ENCODE measurements at regions not wholly inside any gene's neighbourhood (a gene's known extent, or its start where the extent isn't known, plus 50 kb on each side); places are given as distances from the start of the nearest gene placed in this dataset.
"Not testable (repeated sequence)": the region's sequence is repeated elsewhere in the genome, so short reads cannot be mapped to it uniquely, and the experiment has no call there.

DNA sequence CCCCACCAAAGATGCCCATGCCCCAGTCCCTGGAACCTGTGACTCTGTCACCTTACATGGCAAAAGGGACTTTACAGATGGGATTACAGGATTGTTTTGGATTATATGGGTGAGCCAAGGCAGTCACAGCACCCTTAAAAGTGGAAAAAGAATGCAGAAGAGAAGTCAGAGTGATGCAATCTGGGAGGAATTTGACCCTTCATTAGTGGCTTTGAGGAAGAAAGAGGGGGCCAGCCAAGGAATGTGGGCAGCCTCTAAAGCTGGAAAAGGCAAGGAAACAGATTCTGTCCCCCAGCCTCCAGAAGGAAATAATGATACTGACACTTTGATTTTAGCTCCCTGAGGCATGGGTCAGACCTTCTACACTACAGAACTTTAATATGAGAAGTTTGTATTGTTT, 257.3 kb upstream of the ISX start:
- DNase-seq (ENCODE audit: low read depth in 4 of 4, low spot score in 1 of 4): no peak

DNA sequence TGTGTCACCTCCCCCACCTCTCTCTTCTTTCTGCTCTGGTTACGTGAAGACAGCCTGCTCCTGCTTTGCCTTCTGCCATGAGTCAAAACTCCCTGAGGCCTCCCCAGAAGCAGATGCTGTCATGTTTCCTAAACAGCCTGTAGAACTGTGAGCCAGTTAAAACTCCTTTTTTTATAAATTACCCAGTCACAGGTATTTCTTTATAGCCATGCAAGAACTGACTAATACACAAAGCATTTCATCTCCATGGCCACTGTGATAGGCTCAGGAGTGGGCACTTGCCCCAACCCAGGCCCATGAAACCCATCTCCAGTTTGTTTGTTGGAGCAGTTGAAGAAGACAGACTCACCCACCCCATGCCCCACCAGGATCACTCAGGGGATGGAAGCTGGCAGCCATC, 253.3 kb upstream of the ISX start:
- DNase-seq (ENCODE audit: low read depth in 4 of 4, low spot score in 1 of 4): no peak

DNA sequence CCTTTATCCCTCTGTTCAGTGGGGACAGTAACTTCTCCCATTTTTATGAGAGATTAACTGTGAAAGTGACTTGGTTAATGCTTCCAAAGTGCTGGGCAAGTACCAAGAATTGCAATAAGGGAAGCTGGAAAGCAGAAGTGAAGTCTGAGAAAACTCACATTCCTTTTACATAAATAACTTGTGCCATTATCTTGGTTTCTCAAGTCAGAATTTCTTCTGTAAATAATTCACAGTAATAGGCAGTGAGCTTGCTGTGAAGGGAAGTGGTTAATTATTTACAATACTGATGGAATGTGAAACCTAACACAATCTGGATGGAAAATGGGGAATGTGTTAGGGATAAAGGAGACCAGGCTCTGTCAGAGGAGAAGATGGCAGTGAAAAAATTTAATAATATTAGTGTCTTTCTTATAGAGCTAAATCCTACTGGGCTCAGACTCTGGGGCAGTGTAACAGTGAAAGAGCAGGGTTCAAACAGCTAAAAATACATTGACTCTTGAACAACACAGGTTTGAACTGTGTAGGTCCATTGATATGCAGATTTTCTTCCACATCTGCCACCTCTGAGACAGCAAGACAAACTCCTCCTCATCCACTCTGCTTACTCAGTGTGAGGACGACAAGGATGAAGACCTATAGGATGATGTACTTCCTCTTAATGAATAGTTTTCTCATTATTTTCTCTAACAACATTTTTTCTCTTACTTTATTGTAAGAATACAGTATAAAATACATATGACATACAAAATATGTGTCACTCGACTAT, 251.5 kb upstream of the ISX start:
- DNase-seq (ENCODE audit: low read depth in 4 of 4, low spot score in 1 of 4): no peak

DNA sequence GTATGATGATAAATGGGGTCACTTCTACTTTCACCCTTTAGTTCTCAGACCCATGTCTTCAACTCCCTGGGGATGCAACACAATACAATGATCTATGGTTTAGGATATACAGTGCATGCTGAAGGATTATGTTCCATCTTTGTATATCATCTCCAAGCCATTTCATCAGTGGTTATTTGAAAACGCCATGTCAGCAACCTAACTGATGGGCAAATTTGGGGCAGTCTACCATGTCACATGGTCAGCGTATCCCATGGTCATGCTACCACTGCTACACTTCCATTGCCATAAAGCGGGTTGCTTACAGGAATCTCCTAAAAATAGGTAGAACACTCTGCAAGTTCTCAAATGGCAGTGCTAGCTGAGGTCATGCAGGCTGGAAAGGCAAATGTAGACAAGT, 236.5 kb upstream of the ISX start:
- no peak for DNase-seq (ENCODE audit: low read depth in 4 of 4, low spot score in 1 of 4)

DNA sequence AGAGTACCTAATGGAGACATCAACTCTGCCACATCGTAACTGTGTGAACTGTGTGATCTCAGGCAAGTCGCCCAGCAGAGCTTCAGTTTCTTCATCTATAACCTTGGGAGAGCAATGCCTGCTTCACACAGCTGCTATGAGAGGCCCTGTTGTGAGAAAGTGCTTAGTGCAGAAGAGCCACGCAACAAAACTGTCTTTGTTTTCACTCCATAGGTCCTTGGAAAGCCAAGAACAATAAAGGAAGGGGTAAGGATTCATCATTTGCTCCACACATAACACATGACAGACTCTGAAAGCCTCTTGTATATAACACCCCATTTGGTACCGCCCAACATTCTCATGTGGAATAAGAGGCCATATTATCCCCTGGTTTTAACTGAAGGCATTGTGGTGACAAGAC, 231.9 kb upstream of the ISX start:
- no peak for DNase-seq (ENCODE audit: low read depth in 4 of 4, low spot score in 1 of 4)

DNA sequence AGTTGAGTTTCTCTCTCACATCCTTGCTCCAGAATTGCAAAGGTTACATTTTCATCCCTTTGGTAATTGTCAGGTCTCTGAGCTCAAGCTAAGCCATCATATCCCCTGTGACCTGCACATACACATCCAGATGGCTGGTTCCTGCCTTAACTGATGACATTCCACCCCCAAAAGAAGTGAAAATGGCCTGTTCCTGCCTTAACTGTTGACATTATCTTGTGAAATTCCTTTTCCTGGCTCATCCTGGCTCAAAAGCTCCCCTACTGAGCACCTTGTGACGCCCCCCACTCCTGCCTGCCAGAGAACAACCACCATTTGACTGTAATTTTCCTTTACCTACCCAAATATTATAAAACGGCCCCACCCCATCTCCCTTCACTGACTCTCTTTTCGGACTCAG, 231.4 kb upstream of the ISX start:
- not testable (repeated sequence) for DNase-seq (ENCODE audit: low read depth in 4 of 4, low spot score in 1 of 4)

DNA sequence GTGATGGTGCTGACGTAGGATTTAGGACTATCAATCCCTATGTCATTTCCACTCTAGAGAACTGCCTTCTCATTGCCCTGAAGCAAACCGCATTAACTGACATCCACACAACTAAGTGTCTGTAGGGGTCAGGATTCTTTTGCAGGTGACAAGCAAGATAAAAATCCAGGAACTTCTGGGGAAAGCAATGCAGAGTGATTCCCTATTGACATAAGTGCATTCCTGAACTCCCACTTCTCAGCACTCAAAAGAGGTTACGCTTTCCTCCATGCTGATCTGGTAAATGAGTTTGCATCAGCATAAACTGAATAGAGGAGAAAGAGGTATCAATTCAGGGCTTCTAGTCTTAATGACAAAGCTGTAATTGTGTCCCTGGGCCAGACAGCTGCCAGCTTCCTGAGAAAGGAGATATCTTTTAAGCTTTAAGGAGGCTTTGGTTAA, 224.6 kb upstream of the ISX start:
- DNase-seq (ENCODE audit: low read depth in 4 of 4, low spot score in 1 of 4): no peak

DNA sequence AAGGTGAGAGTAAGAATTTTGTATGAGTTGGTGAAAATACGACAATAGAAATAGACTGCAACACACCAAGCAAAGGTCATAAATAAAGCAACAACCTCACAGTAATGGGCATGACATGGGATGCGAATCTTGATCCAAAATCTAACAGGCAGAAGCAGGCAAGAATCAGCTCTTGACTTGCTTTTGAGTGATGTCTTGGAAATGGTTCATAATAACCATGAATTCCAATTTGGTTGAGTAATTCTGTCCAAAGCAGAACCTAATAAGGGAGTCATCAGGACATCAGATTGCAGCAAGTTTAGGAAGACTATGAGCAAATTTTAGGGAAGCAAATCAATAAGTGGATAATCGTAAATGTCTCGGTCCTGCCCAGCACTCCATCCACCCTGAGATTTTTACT, 224.0 kb upstream of the ISX start:
- DNase-seq (ENCODE audit: low read depth in 4 of 4, low spot score in 1 of 4): no peak

DNA sequence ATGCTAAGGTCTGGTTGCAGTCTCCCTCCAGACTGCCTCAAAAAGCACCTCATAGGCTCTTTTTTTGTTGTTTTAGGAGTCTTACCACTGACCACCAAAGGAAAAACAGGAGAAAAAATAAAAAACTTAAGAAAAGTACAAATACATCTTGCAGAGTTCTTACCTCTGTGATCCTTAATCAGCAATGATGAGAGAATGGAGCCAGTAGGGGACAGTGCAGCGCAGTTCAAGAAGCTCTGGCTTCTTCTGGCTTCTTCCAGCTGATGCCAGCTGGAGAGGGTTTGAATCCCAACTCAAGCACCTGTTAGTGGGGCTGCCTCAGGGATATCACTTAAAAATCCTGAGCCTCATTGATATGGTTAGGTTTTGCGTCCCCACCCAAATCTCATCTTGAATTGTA, 223.3 kb upstream of the ISX start:
- DNase-seq (ENCODE audit: low read depth in 4 of 4, low spot score in 1 of 4): no peak

DNA sequence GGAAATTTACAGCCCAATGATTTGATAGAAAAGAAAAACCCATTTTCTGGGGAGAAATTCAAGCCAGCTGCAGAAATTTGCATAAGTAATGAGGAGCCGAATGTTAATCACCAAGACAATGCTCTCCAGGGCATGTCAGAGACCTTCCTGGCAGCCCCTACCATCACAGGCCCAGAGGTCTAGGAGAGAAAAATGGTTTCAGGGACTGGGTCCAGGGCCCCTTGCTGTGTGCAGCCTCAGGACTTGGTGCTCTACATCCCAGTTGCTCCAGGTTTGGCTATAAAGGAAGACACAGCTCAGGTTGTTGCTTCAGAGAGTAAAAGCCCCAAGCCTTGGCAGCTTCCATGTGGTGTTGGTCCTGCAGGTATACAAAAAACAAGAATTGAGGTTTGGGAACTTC, 222.2 kb upstream of the ISX start:
- DNase-seq (ENCODE audit: low read depth in 4 of 4, low spot score in 1 of 4): not testable (repeated sequence)

DNA sequence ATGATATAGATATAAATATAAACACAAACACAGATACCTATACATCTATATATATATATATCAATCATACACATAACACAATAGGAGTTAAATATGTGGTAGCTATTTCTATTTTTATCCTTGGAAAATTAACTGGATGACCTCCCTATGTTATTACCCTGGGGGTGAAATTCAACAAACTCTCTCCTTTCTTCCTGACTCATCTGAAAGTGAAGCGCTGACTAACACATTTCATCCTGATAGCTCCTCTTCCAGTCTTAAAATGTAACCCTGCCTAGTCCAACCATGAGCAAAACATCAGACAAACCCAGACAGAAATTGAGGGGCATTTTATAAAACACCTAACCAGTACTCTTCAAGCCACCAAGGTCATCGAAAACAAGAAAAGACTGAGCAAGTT, 220.6 kb upstream of the ISX start:
- DNase-seq (ENCODE audit: low read depth in 4 of 4, low spot score in 1 of 4): no peak

DNA sequence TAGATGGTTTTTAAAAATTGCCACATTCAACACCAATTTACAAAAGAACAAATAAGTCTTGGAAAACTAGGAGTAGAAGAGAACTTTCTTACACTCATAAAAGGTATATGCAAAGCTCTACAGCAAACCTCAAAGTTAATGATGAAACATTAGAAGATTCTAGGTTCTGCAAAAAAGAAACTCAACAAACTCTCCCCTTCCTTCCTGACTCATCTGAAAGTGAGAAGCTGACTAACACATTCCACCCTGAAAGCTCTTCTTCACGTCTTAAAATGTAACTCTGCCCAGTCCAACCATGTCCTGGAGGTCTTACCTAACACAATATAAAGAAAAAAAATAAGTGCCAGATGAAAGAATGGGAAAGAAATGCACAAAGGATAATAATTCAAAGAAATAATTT, 218.9 kb upstream of the ISX start:
- DNase-seq (ENCODE audit: low read depth in 4 of 4, low spot score in 1 of 4): no peak

DNA sequence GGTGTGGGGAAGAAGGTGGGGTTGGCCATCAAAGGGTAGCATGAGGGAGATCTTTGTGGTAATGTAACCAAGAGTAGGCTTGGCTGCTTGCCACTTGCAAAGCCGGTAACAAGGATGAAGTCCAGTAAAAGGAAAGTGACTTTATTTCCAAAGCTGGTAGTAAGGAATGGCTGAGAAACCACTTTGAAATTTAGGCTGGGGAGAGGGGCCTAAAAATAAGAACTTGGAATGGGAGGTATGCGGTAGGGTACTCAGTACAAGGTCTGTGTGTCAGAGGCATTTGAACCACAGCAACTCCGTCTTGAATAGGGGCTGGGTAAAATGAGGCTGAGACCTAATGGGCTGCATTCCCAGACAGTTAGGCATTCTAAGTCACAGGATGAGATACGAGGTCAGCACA, 216.0 kb upstream of the ISX start:
- no peak for DNase-seq (ENCODE audit: low read depth in 4 of 4, low spot score in 1 of 4)

DNA sequence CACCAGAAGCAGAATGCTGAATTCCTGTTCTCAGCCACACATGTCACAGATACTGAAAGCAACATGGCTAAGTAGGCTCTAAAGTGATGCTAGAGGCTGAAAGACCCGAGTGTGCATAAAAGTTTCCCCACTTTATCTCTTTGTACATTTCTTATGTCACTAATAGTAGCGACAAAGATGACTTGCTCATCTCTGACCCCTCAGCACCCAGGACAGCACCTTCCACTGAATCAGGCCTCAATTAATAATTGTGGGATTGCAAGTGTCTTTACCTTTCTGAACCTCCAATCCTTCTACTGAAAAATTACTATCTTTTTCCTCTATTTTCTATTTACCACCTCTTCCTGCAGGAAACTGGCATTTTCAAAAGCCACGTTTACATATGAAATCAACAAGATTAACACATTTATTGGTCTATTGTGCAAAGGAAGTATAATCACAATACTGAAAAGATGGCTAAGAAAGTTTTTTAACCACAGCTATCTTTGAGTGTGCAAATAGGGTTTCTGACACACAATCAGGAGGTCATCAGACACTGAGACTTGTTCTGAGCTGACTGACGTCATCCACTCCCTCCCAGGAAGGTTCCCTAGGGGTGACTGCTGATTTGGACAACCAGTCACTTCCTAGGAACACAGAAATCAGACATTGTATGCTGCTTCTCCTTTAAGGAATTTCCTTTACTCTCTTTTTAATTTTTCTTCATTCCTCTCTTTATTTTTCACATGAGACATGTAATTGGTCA, 213.9 kb upstream of the ISX start:
- no peak for DNase-seq (ENCODE audit: low read depth in 4 of 4, low spot score in 1 of 4)

DNA sequence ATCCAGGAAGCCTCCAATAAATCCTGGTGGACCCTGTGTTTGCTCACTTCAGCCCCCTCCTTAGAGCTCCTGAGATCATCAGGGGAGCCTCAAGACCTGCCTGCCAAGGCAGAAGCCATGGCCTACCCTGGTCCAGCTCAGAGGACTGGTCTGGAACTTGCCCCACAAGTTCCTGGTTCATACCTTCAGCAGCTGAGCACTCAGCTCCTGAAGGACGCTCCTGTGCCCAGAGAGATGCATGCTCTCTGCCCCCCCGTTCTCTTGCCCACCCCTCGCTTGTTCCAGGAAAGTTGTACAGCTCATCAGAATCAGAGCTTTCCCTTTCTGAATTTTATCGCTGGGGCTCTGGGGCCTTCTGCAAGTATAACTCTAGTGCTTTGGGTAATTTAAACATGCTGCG, 210.5 kb upstream of the ISX start:
- DNase-seq (ENCODE audit: low read depth in 4 of 4, low spot score in 1 of 4): no peak

DNA sequence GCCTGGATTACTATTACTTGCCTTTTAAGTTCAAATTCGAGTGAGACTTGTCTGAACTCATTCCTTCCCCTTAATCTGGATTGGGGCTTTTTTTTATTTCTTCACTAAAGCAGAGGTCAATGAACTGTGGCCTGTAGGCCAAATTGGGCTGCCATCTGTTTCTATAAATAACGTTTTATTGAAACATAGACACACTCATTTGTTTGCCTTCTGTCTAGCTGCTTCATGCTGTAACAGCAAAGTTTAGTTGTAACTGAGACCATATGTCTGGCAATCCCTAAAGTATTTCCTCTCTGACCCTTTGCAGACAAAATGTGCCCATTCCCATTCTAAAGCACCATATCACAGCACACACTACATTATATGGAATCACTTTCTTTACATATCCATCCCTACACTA, 207.9 kb upstream of the ISX start:
- no peak for DNase-seq (ENCODE audit: low read depth in 4 of 4, low spot score in 1 of 4)

DNA sequence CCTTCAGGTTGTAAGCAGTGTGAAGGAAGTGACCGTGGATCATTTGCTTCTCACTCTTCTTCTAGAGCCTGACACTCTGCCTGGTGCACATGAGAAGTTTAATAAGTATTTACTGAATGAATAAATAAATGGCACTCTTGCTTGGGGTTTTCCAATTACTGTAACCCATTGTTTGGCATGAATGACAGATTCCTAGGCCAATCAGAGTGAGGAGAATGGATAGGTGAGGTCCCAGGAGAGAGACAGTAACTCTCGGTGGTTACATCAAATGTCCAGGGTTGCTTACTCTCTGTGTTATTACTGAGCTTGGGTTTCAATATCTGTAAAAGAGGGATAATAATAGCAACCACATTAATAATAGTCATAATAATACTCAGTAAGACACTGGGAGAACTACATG, 204.2 kb upstream of the ISX start:
- DNase-seq (ENCODE audit: low read depth in 4 of 4, low spot score in 1 of 4): no peak

DNA sequence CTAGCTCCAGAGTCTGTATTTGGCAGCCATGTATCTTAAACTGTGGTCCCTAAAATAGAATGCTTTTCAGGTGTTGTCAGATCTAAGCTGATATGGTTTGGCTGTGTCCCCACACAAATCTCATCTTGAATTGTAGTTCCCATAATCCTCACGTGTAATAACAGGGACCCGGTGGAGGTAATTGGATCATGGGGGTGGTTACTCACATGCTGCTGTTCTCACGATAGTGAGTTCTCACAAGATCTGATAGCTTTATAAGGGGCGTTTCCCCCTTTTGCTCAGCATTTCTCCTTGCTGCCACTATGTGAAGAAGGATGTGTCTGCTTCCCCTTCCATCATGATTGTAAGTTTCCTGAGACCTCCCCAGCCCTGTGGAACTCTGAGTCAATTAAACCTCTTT, 199.9 kb upstream of the ISX start:
- no peak for DNase-seq (ENCODE audit: low read depth in 4 of 4, low spot score in 1 of 4)

DNA sequence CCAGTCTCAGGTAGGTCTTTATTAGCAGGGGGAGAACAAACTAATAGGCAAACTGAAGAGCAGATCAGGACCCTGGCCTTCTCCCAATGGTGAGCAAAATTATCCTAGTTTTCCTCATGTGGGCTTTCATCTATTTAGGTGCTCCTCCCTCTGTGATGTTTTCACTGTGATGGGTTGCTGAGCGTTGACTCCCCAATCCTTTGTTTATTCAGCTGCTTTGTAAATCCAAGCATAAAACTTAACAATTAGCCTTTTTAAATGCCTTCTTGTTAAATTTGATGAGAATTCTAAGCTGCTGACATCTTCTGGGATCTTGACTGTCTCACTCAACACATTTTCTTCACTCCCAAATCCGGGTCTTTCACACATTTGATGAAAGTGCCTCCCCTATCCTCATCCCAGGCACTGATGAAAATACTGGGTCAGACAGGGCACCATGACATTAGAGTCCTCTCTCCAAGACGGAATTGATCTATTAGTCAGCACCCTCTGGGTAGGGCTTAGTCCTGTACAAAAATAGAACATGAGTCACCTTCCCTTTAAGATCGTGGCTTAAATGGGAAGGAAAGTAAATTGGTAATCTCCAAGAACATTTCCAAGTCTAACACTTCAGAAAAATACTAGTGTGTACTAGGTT, 199.3 kb upstream of the ISX start:
- no peak for DNase-seq (ENCODE audit: low read depth in 4 of 4, low spot score in 1 of 4)

DNA sequence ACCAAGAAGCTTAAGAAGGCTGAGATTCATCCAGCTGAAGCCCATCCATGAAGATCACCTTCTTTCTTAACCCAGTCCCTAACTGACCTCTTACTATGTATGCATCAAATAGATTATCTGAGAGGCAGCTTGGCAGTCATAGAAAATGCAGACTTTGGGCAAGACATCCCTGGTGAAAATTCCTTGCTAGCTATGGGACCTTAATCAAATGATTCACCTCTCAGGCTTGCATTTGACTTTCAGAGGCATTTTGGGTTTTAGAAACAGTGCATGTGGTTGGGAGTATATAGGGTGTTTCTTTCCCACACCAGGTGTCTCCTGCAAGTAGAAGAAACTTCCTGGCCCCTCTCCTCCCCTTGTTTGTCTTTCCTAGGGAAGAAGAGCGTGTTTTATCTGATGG, 188.5 kb upstream of the ISX start:
- DNase-seq (ENCODE audit: low read depth in 4 of 4, low spot score in 1 of 4): no peak

DNA sequence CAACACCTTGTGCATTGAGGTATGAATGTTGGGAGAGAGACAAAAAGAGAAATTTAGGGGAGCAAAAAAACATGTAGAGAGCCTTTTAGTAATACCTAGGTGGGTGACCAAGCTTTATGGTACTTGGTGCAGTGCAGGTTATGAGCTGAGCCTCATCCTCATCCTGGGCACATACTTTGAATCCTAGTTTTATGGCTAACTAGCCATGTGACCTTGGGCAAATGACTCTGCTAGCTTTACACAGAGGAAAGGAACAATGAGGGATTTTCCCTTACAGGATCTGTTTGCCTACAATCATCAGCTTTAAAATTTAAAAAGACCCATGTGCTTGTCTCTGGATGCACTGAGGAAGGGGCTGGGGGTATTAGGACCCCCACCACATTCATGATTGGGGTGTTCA, 187.8 kb upstream of the ISX start:
- DNase-seq (ENCODE audit: low read depth in 4 of 4, low spot score in 1 of 4): no peak

DNA sequence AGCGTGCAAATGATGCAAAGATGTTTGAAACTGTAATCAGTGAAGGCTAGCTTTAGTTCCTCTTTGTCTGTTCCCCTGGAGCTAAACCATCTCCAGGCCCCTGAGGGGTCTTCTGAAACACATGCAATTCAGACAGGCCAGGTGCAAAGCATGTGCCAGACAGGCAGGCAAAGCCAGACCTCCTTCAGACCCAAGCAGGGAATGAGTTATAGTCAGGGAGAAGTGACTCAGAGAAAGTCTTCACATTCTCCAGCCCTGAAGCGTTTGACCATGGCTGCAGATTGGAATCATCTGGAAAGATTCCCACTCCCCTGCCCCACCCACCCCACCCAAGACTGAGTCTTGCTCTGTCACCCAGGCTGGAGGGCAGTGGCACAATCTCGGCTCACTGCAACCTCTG, 187.0 kb upstream of the ISX start:
- DNase-seq (ENCODE audit: low read depth in 4 of 4, low spot score in 1 of 4): no peak

All from stimulated activated CD4-positive, alpha-beta T cell treated with anti-CD3 and anti-CD28 coated beads, Interleukin-1b, Interleukin-23, amount 100 ng/mL, for 24 hours (primary cell).